ENCODE measurements at regions not wholly inside any gene's neighbourhood (a gene's known extent, or its start where the extent isn't known, plus 50 kb on each side); places are given as distances from the start of the nearest gene placed in this dataset.

DNA sequence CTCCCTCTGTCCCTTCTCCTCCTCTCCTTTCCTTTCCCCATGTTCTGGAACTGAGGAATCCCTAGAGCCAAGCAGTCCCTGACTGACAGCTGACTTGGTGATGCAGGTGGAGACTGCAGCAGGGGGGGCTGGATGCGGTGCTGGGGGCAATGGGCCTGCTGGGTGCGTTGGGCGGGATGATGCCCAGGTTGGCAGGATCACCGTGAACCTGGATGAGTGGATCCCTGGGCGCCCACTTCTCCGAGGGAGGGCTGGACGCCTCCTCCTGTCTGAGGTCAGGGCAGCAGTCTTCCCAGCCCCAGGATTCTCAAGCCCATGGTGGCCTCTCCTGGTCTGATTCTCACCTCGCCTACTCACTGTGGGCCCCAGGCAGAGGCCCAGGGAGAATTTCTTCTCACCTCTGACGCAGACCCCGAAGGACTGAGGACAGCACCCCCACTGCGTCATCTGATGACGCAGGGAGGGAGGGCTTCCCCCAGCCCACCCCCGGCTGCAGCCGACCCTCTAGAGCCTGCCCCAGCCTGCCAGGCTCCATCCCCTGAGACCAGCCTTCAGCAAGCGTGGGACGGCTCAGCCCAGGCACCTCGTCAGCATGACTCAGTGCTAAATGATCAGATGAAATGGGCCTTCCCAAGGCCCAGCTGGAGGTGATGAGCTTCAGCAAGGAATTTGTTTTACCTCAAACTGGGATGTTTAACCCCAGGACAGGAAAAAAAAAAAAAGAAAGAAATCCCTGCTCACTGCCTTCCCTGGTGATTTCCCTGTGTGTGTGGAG is 188.0 kb upstream of the TNRC6C start (continued):
- TF ChIP-seq ATF1 (CRISPR knock-in tag; IDR thresholded peaks at IDR 0.05) (no peak), ATF1 (tag; IDR thresholded peaks at IDR 0.05) (peak; percentile 75), RBM39 (optimal IDR thresholded peaks at IDR 0.05; ENCODE audit: low read depth, low read length) (no peak), GABPB1 (CRISPR knock-in tag; IDR thresholded peaks at IDR 0.05) (no peak), NFE2 (IDR thresholded peaks at IDR 0.05; ENCODE audit: low read depth) (peak; percentile 88), CREM (IDR thresholded peaks at IDR 0.05; ENCODE audit: low read depth) (peak; percentile 72), BDP1 (IDR thresholded peaks at IDR 0.05; ENCODE audit: insufficient read depth, insufficient read length) (no peak), RAD21 (CRISPR knock-in tag; conservative IDR thresholded peaks at IDR 0.05 in 1 of 2, IDR thresholded peaks at IDR 0.05 in 1 of 2) (no peak), ZNF780A (CRISPR knock-in tag; IDR thresholded peaks at IDR 0.05) (no peak), ZFX (CRISPR knock-in tag; IDR thresholded peaks at IDR 0.05) (peak; percentile 36; the same call in 1 of the 2 replicates), ZNF184 (CRISPR knock-in tag; IDR thresholded peaks at IDR 0.05) (no peak), MAFF (IDR thresholded peaks at IDR 0.05; ENCODE audit: low read length) (peak; percentile 74)
- TF ChIP-seq, protein P1, sequence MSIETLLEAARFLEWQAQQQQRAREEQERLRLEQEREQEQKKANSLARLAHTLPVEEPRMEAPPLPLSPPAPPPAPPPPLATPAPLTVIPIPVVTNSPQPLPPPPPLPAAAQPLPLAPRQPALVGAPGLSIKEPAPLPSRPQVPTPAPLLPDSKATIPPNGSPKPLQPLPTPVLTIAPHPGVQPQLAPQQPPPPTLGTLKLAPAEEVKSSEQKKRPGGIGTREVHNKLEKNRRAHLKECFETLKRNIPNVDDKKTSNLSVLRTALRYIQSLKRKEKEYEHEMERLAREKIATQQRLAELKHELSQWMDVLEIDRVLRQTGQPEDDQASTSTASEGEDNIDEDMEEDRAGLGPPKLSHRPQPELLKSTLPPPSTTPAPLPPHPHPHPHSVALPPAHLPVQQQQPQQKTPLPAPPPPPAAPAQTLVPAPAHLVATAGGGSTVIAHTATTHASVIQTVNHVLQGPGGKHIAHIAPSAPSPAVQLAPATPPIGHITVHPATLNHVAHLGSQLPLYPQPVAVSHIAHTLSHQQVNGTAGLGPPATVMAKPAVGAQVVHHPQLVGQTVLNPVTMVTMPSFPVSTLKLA (conservative IDR thresholded peaks at IDR 0.05) = peak in 1 of 2 experiments; percentile 19; a peak in 1 of 4 replicates
- TF ChIP-seq, protein P2, sequence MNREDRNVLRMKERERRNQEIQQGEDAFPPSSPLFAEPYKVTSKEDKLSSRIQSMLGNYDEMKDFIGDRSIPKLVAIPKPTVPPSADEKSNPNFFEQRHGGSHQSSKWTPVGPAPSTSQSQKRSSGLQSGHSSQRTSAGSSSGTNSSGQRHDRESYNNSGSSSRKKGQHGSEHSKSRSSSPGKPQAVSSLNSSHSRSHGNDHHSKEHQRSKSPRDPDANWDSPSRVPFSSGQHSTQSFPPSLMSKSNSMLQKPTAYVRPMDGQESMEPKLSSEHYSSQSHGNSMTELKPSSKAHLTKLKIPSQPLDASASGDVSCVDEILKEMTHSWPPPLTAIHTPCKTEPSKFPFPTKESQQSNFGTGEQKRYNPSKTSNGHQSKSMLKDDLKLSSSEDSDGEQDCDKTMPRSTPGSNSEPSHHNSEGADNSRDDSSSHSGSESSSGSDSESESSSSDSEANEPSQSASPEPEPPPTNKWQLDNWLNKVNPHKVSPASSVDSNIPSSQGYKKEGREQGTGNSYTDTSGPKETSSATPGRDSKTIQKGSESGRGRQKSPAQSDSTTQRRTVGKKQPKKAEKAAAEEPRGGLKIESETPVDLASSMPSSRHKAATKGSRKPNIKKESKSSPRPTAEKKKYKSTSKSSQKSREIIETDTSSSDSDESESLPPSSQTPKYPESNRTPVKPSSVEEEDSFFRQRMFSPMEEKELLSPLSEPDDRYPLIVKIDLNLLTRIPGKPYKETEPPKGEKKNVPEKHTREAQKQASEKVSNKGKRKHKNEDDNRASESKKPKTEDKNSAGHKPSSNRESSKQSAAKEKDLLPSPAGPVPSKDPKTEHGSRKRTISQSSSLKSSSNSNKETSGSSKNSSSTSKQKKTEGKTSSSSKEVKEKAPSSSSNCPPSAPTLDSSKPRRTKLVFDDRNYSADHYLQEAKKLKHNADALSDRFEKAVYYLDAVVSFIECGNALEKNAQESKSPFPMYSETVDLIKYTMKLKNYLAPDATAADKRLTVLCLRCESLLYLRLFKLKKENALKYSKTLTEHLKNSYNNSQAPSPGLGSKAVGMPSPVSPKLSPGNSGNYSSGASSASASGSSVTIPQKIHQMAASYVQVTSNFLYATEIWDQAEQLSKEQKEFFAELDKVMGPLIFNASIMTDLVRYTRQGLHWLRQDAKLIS (CRISPR knock-in tag; IDR thresholded peaks at IDR 0.05) = no peak
- TF ChIP-seq, protein P3, sequence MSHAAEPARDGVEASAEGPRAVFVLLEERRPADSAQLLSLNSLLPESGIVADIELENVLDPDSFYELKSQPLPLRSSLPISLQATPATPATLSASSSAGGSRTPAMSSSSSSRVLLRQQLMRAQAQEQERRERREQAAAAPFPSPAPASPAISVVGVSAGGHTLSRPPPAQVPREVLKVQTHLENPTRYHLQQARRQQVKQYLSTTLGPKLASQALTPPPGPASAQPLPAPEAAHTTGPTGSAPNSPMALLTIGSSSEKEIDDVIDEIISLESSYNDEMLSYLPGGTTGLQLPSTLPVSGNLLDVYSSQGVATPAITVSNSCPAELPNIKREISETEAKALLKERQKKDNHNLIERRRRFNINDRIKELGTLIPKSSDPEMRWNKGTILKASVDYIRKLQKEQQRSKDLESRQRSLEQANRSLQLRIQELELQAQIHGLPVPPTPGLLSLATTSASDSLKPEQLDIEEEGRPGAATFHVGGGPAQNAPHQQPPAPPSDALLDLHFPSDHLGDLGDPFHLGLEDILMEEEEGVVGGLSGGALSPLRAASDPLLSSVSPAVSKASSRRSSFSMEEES (CRISPR knock-in tag; IDR thresholded peaks at IDR 0.05) = no peak
- TF ChIP-seq, protein P4, sequence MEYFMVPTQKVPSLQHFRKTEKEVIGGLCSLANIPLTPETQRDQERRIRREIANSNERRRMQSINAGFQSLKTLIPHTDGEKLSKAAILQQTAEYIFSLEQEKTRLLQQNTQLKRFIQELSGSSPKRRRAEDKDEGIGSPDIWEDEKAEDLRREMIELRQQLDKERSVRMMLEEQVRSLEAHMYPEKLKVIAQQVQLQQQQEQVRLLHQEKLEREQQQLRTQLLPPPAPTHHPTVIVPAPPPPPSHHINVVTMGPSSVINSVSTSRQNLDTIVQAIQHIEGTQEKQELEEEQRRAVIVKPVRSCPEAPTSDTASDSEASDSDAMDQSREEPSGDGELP (CRISPR knock-in tag; IDR thresholded peaks at IDR 0.05; ENCODE audit: borderline replicate concordance) = peak; percentile 85
- TF ChIP-seq, protein P5, sequence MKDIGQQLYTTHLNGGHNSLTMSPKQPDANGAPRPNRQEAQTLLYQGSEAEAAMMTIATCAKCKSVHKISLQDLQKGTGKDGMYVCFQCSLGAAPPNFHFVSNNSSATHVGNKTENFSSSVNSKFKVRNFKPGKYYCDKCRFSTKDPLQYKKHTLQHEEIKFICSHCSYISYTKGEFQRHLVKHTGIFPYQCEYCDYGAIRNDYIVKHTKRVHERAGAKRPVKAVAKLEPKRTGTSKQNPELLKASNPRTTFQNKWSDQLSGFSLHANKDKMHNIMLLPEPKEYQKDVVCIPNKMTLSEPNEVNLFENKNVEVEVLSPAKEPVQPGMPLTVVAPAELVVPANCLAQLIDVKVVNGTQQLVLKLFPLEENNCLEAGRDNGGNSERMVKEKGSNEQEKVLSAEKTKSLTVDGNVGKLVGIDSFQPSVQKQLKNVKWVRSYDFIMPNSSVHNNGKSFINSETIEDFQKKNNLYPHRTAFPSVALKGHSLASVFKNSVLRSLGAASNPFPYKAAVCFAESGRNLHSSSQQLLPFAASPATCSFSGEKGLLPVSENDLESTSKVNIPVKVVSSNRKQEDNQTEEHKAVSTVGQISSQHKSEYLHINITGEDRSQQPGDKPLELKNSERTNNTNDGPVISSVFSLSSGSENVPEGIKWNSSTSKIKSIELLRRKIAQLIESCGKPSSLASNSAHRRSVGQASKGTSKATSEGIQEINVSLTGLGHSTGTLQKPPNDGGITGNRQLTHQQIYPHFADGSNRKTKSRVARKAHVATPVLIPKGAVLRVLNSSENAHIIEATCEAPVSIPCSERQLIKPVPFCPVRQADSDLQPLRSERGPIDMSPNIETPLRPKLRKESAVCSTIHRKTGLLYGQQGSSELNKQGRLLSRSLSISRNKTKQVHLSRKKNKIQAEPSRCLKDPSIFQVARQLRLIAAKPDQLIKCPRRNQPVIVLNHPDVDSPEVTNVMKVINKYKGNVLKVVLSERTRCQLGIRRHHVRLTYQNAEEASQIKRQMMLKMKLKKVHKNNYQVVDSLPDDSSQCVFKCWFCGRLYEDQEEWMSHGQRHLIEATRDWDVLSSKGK (CRISPR knock-in tag; IDR thresholded peaks at IDR 0.05) = no peak
